HG03469 (cell line): ENCODE measurements at regions not wholly inside any gene's neighbourhood (a gene's known extent, or its start where the extent isn't known, plus 50 kb on each side); places are given as distances from the start of the nearest gene placed in this dataset.
"Not testable (repeated sequence)": the region's sequence is repeated elsewhere in the genome, so short reads cannot be mapped to it uniquely, and the experiment has no call there.

ENCODE experiments used
- ATAC-seq: cut with Tn5 transposase; IDR thresholded peaks from one replicate; pipeline ENCODE4 v1.9.1; 2021; ENCODE audit warnings: mild to moderate bottlenecking, moderate library complexity, moderate number of reproducible peaks; ENCODE audit not compliant: unreplicated experiment

GRCh38 chr4:175033162-175033561 lies 115.0 kb downstream of the ADAM29 start:
- no peak for ATAC-seq

GRCh38 chr4:175034007-175034406 lies 115.8 kb downstream of the ADAM29 start:
- no peak for ATAC-seq

- no peak for ATAC-seq
Observed at GRCh38 chr4:175034986-175035705, 117.0 kb downstream of the ADAM29 start.

GRCh38 chr4:175035905-175036304 lies 117.7 kb downstream of the ADAM29 start:
- no peak for ATAC-seq

GRCh38 chr4:175048111-175048784 lies 130.1 kb downstream of the ADAM29 start:
- no peak for ATAC-seq

GRCh38 chr4:175048906-175049305 lies 130.7 kb downstream of the ADAM29 start:
- no peak for ATAC-seq

GRCh38 chr4:175051974-175052373 lies 133.8 kb downstream of the ADAM29 start:
- no peak for ATAC-seq

- ATAC-seq: no peak
Observed at GRCh38 chr4:175054980-175055379, 136.8 kb downstream of the ADAM29 start.

- ATAC-seq: no peak
Observed at GRCh38 chr4:175062183-175062592, 144.0 kb downstream of the ADAM29 start.

GRCh38 chr4:175065228-175065627 lies 147.1 kb downstream of the ADAM29 start:
- ATAC-seq: no peak

GRCh38 chr4:175066923-175067627 lies 148.9 kb downstream of the ADAM29 start:
- no peak for ATAC-seq

GRCh38 chr4:175068266-175068665 lies 150.1 kb downstream of the ADAM29 start:
- ATAC-seq: no peak

GRCh38 chr4:175070444-175070843 lies 152.3 kb downstream of the ADAM29 start:
- ATAC-seq: no peak

GRCh38 chr4:175071123-175071522 lies 153.0 kb downstream of the ADAM29 start:
- ATAC-seq: no peak

GRCh38 chr4:175087145-175087544 lies 169.0 kb downstream of the ADAM29 start:
- ATAC-seq: no peak

GRCh38 chr4:175090116-175090515 lies 172.0 kb downstream of the ADAM29 start:
- no peak for ATAC-seq

GRCh38 chr4:175091649-175092048 lies 173.5 kb downstream of the ADAM29 start:
- no peak for ATAC-seq

GRCh38 chr4:175092114-175092513 lies 174.0 kb downstream of the ADAM29 start:
- ATAC-seq: no peak

GRCh38 chr4:175093055-175093454 lies 174.9 kb downstream of the ADAM29 start:
- ATAC-seq: not testable (repeated sequence)

GRCh38 chr4:175103403-175103802 lies 185.2 kb downstream of the ADAM29 start:
- no peak for ATAC-seq

GRCh38 chr4:175106301-175106700 lies 188.1 kb downstream of the ADAM29 start:
- ATAC-seq: no peak

GRCh38 chr4:175109933-175110332 lies 191.8 kb downstream of the ADAM29 start:
- no peak for ATAC-seq
